ENCODE measurements at regions not wholly inside any gene's neighbourhood (a gene's known extent, or its start where the extent isn't known, plus 50 kb on each side); places are given as distances from the start of the nearest gene placed in this dataset.

GRCh38 chr2:67948506-67948905 lies 114.3 kb downstream of the C1D start:
- TF ChIP-seq CTCF (IDR thresholded peaks at IDR 0.05 in 4 of 5, conservative IDR thresholded peaks at IDR 0.05 in 1 of 5) = no peak
- no peak for TF ChIP-seq POLR2A (IDR thresholded peaks at IDR 0.05)

All from gastrocnemius medialis (tissue), 4 donors.